IMR-90 (cell line): ENCODE measurements at regions not wholly inside any gene's neighbourhood (a gene's known extent, or its start where the extent isn't known, plus 50 kb on each side); places are given as distances from the start of the nearest gene placed in this dataset.

Experiments
- ATAC-seq: fragments of 200-7000 bp; cut with Tn5 transposase; 2 replicates; pipeline ENCODE4 v1.9.1; 2020; ENCODE audit warnings: low read depth, mild to moderate bottlenecking, moderate library complexity
- BruUV-seq: library from RNA; stranded (reverse); fragments of 400-500 nt; replicated peaks from 2 replicates; lab custom pipeline; 2021; lab: Mats Ljungman, UMichigan
- CTCF ChIA-PET: fragments of 300-600 bp; formaldehyde crosslinking; extraction: SDS; loops from one replicate; lab custom pipeline; 2021; ENCODE audit warnings: antibody characterized with exemption; lab: Yijun Ruan, JAX
- POLR2A ChIA-PET: fragments of 300-600 bp; sonication (Branson Sonifier 250); formaldehyde crosslinking; loops from one replicate; lab custom pipeline; 2022; ENCODE audit warnings: antibody characterized with exemption; ENCODE audit not compliant: unreplicated experiment; lab: Charles Lee
- DNase-seq: peaks from one replicate; pipeline ENCODE4 v3.0.0; 2013
- H2AFZ ChIP-seq: replicated peaks from 2 replicates; pipeline ENCODE3; 2013; ENCODE audit warnings: low read length, mild to moderate bottlenecking; ENCODE audit not compliant: poor library complexity
- H2AK5ac ChIP-seq: 2 replicates; pipeline ENCODE4 v1.6.1; 2013; ENCODE audit warnings: low read depth, low read length, inconsistent platforms
- H2AK9ac ChIP-seq: replicated peaks from 2 replicates; pipeline ENCODE3; 2013; ENCODE audit warnings: mild to moderate bottlenecking, low read depth, low read length, moderate library complexity; ENCODE audit not compliant: poor library complexity
- H2BK120ac ChIP-seq: 2 replicates; pipeline ENCODE4 v1.6.1; 2013; ENCODE audit warnings: low read depth, low read length, inconsistent platforms
- H2BK15ac ChIP-seq: 3 replicates; pipeline ENCODE4 v1.6.1; 2013; ENCODE audit warnings: low read depth, low read length, inconsistent platforms
- H2BK20ac ChIP-seq: 2 replicates; pipeline ENCODE4 v1.6.1; 2013; ENCODE audit warnings: low read depth, mild to moderate bottlenecking, inconsistent platforms, low read length, moderate library complexity
- H2BK5ac ChIP-seq: 2 replicates; pipeline ENCODE4 v1.6.1; 2013; ENCODE audit warnings: mild to moderate bottlenecking, low read depth, low read length, inconsistent platforms; ENCODE audit not compliant: poor library complexity, severe bottlenecking
- H3K14ac ChIP-seq: replicated peaks from 2 replicates; pipeline ENCODE4 v1.6.1; 2013; ENCODE audit warnings: low read depth, low read length, inconsistent platforms
- H3K18ac ChIP-seq: 2 replicates; pipeline ENCODE4 v1.6.1; 2013; ENCODE audit warnings: low read depth, low read length, control low read depth
- H3K23ac ChIP-seq: 2 replicates; pipeline ENCODE4 v1.6.1; 2013; ENCODE audit warnings: low read depth, low read length, inconsistent platforms
- H3K27ac ChIP-seq: 2 replicates; pipeline ENCODE4 v1.5.1; 2013; ENCODE audit warnings: mild to moderate bottlenecking, control low read depth, low read length; ENCODE audit not compliant: insufficient read depth
- H3K27me3 ChIP-seq: 2 replicates; pipeline ENCODE4 v1.6.1; 2013; ENCODE audit warnings: low read length; ENCODE audit not compliant: control insufficient read depth, insufficient read depth
- H3K36me3 ChIP-seq: 2 replicates; pipeline ENCODE4 v1.6.1; 2013; ENCODE audit warnings: low read length, mixed read lengths; ENCODE audit not compliant: control insufficient read depth, insufficient read depth
- H3K4ac ChIP-seq: 2 replicates; pipeline ENCODE4 v1.6.1; 2013; ENCODE audit warnings: low read depth, low read length, inconsistent platforms
- H3K4me1 ChIP-seq: 2 replicates; pipeline ENCODE4 v1.6.1; 2013; ENCODE audit warnings: low read length, mixed read lengths; ENCODE audit not compliant: control insufficient read depth, insufficient read depth
- H3K4me2 ChIP-seq: 2 replicates; pipeline ENCODE4 v1.6.1; 2013; ENCODE audit warnings: low read depth, mild to moderate bottlenecking, control low read depth, low read length, moderate library complexity
- H3K4me3 ChIP-seq: 2 replicates; pipeline ENCODE4 v1.5.1; 2013; ENCODE audit warnings: low read depth, mild to moderate bottlenecking, control low read depth, low read length, moderate library complexity; ENCODE audit not compliant: insufficient read depth
- H3K56ac ChIP-seq: 2 replicates; pipeline ENCODE4 v1.6.1; 2013; ENCODE audit warnings: low read length, inconsistent platforms; ENCODE audit not compliant: insufficient read depth; ENCODE audit errors: extremely low read depth
- H3K79me1 ChIP-seq, 2 experiments: 2 replicates each; pipeline ENCODE4 v1.6.1; 2013; ENCODE audit warnings: low read length in 2 of 2, inconsistent platforms in 1 of 2, low read depth in 1 of 2
- H3K9ac ChIP-seq: 2 replicates; pipeline ENCODE4 v1.6.1; 2013; ENCODE audit warnings: low read depth, low read length, control low read depth
- H3K9me1 ChIP-seq: 2 replicates; pipeline ENCODE4 v1.6.1; 2013; ENCODE audit warnings: low read length, inconsistent platforms; ENCODE audit not compliant: insufficient read depth
- H3K9me3 ChIP-seq: 2 replicates; pipeline ENCODE4 v1.6.1; 2013; ENCODE audit warnings: low read length; ENCODE audit not compliant: control insufficient read depth, insufficient read depth
- H4K20me1 ChIP-seq: 2 replicates; pipeline ENCODE4 v1.6.1; 2013; ENCODE audit warnings: low read length, inconsistent platforms; ENCODE audit not compliant: insufficient read depth
- H4K5ac ChIP-seq: 2 replicates; pipeline ENCODE4 v1.6.1; 2013; ENCODE audit warnings: mild to moderate bottlenecking, low read depth, low read length, control low read depth
- H4K8ac ChIP-seq, 2 experiments: 2 replicates each; pipeline ENCODE4 v1.6.1; 2013; ENCODE audit warnings: low read depth in 2 of 2, low read length in 2 of 2, control low read depth in 1 of 2, inconsistent platforms in 1 of 2
- H4K91ac ChIP-seq: 2 replicates; pipeline ENCODE4 v1.6.1; 2013; ENCODE audit warnings: low read depth, low read length, inconsistent platforms; ENCODE audit not compliant: insufficient read depth
- BHLHE40 ChIP-seq: fragments of 150-350 bp; IDR thresholded peaks from 2 replicates; pipeline ENCODE4 v1.6.1; 2016; ENCODE audit warnings: mild to moderate bottlenecking, low read depth, low read length
- CEBPB ChIP-seq: IDR thresholded peaks from 2 replicates; pipeline ENCODE4 v1.6.1; 2012; ENCODE audit warnings: low read depth, low read length, improper control_type of control experiment
- CHD1 ChIP-seq: IDR thresholded peaks from 2 replicates; pipeline ENCODE4 v1.6.1; 2012; ENCODE audit warnings: low read depth, low read length, improper control_type of control experiment
- FOS ChIP-seq: fragments of 150-350 bp; IDR thresholded peaks from 2 replicates; pipeline ENCODE4 v1.6.1; 2016; ENCODE audit warnings: low read depth, low read length
- MAFK ChIP-seq: IDR thresholded peaks from 2 replicates; pipeline ENCODE4 v1.6.1; 2012; ENCODE audit warnings: low read depth, low read length, improper control_type of control experiment
- MAZ ChIP-seq: IDR thresholded peaks from 2 replicates; pipeline ENCODE4 v1.6.1; 2012; ENCODE audit warnings: low read depth, mild to moderate bottlenecking, low read length, improper control_type of control experiment, moderate library complexity, borderline replicate concordance
- MXI1 ChIP-seq: IDR thresholded peaks from 2 replicates; pipeline ENCODE4 v1.6.1; 2012; ENCODE audit warnings: low read depth, mild to moderate bottlenecking, low read length, moderate library complexity, borderline replicate concordance
- NFE2L2 ChIP-seq: fragments of 150-350 bp; IDR thresholded peaks from 2 replicates; pipeline ENCODE4 v1.6.1; 2016; ENCODE audit warnings: low read depth, mild to moderate bottlenecking, low read length
- RCOR1 ChIP-seq: IDR thresholded peaks from 2 replicates; pipeline ENCODE4 v1.6.1; 2012; ENCODE audit warnings: mild to moderate bottlenecking, low read length, improper control_type of control experiment; ENCODE audit not compliant: insufficient replicate concordance
- RFX5 ChIP-seq: IDR thresholded peaks from 2 replicates; pipeline ENCODE4 v1.8.0; 2012; ENCODE audit warnings: low read depth, mild to moderate bottlenecking, low read length, moderate library complexity
- SMC3 ChIP-seq: fragments of 150-350 bp; IDR thresholded peaks from 2 replicates; pipeline ENCODE4 v1.6.1; 2016; ENCODE audit warnings: low read depth, mild to moderate bottlenecking, antibody characterized with exemption, low read length, moderate library complexity
- WGBS, 2 experiments: methylation state at CpG; one replicate each; pipeline versions ENCODE4 v1.1.5 to v1.1.7; 2013; ENCODE audit warnings: missing lambda C conversion rate in 2 of 2; ENCODE audit not compliant: insufficient read length in 1 of 2; ENCODE audit errors: extremely low coverage in 2 of 2; 5-methylcytosine and 5-hydroxymethylcytosine counted together
- dilution Hi-C: fragments of 300-500 bp; cut with HindIII; formaldehyde crosslinking; loops from one replicate; pipeline ENCODE4 v1.14.3; 2018; ENCODE audit warnings: low sequenced_read_pairs; ENCODE audit not compliant: unreplicated experiment
- in situ Hi-C: fragments of 300-500 bp; cut with MboI; formaldehyde crosslinking; loops from 3 replicates; pipeline ENCODE4 v1.14.3; 2019; ENCODE audit warnings: low sequenced_read_pairs, inconsistent platforms, mixed read lengths
- intact Hi-C: fragments of 100-400 bp; cut with micrococcal nuclease; formaldehyde crosslinking; loops from 2 replicates; pipeline ENCODE4 v1.10.0; 2022
- TF ChIP-seq, protein P1 (sequence below): conservative IDR thresholded peaks from 2 replicates; pipeline ENCODE4 v1.5.1; 2012; ENCODE audit warnings: mild to moderate bottlenecking, low read depth, low read length, improper control_type of control experiment
- TF ChIP-seq, protein P2 (sequence below): fragments of 150-350 bp; IDR thresholded peaks from 2 replicates; pipeline ENCODE4 v1.6.1; 2017; ENCODE audit warnings: mild to moderate bottlenecking, antibody characterized with exemption, low read length, low read depth
- TF ChIP-seq, protein P3 (sequence below): fragments of 150-350 bp; IDR thresholded peaks from 2 replicates; pipeline ENCODE4 v1.6.1; 2016; ENCODE audit warnings: low read depth, mild to moderate bottlenecking, low read length, moderate library complexity, borderline replicate concordance

DNA sequence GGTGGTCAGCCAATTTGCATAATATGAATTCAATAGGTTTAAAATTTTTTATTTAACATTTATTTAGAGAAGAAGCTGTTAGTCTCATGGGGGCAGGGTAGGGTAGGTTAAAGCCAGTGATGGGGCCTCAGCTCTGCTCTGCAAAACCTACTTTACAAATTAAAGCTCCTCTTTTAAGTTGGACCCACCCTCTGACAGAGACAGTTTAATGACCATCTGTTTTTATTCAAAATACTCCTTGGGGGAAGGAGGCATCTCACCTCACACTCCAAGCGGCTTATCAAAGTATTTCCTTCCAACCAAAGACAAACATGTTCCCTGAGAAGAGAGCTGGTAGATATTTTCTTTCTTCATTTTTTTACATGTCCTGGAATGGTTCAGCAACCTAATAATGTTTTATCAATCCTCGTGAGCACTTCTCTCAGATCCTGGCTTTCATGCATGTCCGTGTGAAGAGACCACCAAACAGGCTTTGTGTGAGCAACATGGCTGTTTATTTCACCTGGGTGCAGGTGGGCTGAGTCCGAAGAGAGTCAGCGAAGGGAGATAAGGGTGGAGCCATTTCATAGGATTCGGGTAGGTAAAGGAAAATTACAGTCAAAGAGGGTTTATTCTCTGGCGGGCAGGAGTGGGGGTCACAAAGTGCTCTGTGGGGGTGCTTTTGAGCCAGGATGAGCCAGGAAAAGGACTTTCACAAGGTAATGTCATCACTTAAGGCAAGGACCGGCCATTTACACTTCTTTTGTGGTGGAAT is 184.7 kb downstream of the GJA1 start:
- Histone ChIP-seq H3K9me3 (no peaks in the 10 kb centered on the region), H3K9me1 (0 out of 2 replicates have a peak, but pooled peaks cover 3% of the 10 kb centered on the region), H4K91ac (no peak overlapping the region), H2BK5ac (no peak overlapping the region), H4K20me1 (no peaks in the 10 kb centered on the region), H4K5ac (no peak overlapping the region), H3K9ac (no peak overlapping the region), H4K8ac (no peak overlapping the region), H2AK9ac (no peak overlapping the region), H3K23ac (no peak overlapping the region; the same call in 1 of the 2 replicates), H3K4me1 (no peaks in the 10 kb centered on the region), H2AFZ (no peak overlapping the region), H3K27ac (no peak overlapping the region), H3K56ac (no peak overlapping the region), H3K14ac (no peak overlapping the region), H3K79me1 (no peaks in the 10 kb centered on the region), H2AK5ac (no peak overlapping the region), H3K36me3 (no peaks in the 10 kb centered on the region), H3K4me3 (no peak overlapping the region), H2BK20ac (no peak overlapping the region), H3K18ac (no peak overlapping the region), H2BK120ac (no peak overlapping the region), H2BK15ac (no peak overlapping the region), H3K27me3 (no peaks in the 10 kb centered on the region), H3K4ac (no peak overlapping the region), H3K4me2 (no peak overlapping the region)
- BruUV-seq, result no TSS peak
- intact Hi-C loops, result no loop called here
- ATAC-seq (no peak), DNase-seq (no peak)
- no peak for TF ChIP-seq MAZ
- TF ChIP-seq, protein P1, sequence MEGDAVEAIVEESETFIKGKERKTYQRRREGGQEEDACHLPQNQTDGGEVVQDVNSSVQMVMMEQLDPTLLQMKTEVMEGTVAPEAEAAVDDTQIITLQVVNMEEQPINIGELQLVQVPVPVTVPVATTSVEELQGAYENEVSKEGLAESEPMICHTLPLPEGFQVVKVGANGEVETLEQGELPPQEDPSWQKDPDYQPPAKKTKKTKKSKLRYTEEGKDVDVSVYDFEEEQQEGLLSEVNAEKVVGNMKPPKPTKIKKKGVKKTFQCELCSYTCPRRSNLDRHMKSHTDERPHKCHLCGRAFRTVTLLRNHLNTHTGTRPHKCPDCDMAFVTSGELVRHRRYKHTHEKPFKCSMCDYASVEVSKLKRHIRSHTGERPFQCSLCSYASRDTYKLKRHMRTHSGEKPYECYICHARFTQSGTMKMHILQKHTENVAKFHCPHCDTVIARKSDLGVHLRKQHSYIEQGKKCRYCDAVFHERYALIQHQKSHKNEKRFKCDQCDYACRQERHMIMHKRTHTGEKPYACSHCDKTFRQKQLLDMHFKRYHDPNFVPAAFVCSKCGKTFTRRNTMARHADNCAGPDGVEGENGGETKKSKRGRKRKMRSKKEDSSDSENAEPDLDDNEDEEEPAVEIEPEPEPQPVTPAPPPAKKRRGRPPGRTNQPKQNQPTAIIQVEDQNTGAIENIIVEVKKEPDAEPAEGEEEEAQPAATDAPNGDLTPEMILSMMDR, result no peak
- TF ChIP-seq, protein P2, sequence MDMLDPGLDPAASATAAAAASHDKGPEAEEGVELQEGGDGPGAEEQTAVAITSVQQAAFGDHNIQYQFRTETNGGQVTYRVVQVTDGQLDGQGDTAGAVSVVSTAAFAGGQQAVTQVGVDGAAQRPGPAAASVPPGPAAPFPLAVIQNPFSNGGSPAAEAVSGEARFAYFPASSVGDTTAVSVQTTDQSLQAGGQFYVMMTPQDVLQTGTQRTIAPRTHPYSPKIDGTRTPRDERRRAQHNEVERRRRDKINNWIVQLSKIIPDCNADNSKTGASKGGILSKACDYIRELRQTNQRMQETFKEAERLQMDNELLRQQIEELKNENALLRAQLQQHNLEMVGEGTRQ, result no peak
- TF ChIP-seq SMC3, result no peak
- TF ChIP-seq NFE2L2, result no peak
- no peak for TF ChIP-seq FOS
- TF ChIP-seq BHLHE40, result no peak
- no peak for TF ChIP-seq RFX5
- TF ChIP-seq CHD1, result no peak
- TF ChIP-seq MXI1, result no peak
- TF ChIP-seq, protein P3, sequence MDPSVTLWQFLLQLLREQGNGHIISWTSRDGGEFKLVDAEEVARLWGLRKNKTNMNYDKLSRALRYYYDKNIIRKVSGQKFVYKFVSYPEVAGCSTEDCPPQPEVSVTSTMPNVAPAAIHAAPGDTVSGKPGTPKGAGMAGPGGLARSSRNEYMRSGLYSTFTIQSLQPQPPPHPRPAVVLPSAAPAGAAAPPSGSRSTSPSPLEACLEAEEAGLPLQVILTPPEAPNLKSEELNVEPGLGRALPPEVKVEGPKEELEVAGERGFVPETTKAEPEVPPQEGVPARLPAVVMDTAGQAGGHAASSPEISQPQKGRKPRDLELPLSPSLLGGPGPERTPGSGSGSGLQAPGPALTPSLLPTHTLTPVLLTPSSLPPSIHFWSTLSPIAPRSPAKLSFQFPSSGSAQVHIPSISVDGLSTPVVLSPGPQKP, result no peak
- no peak for TF ChIP-seq CEBPB
- TF ChIP-seq RCOR1, result no peak
- no peak for TF ChIP-seq MAFK
- dilution Hi-C loops, result no loop called here
- WGBS, 2 experiments, result no CpG with 5 or more reads among the region's 8 CpGs
- ChIA-PET POLR2A (no interaction called here), CTCF (no interaction called here)
- in situ Hi-C loops, result no loop called here
